Fibroblast of lung (primary cell): ENCODE measurements at regions not wholly inside any gene's neighbourhood (a gene's known extent, or its start where the extent isn't known, plus 50 kb on each side); places are given as distances from the start of the nearest gene placed in this dataset.

Experiments
- DNase-seq, 2 donors: peaks; one replicate each; pipeline versions ENCODE4 v3.0.0 to v3.0.0-alpha.2; 2010; ENCODE audit warnings: low read depth in 2 of 2
- H2AFZ ChIP-seq: 2 replicates; pipeline ENCODE4 v1.5.1; 2012; ENCODE audit warnings: low read length, control low read depth, inconsistent platforms
- H3K27ac ChIP-seq: 2 replicates; pipeline ENCODE4 v1.5.1; 2011; ENCODE audit warnings: low read length, control low read depth; ENCODE audit not compliant: insufficient read depth
- H3K27me3 ChIP-seq: 2 replicates; pipeline ENCODE4 v1.5.1; 2011; ENCODE audit warnings: mild to moderate bottlenecking, low read length; ENCODE audit not compliant: control insufficient read depth, insufficient read depth
- H3K36me3 ChIP-seq: 2 replicates; pipeline ENCODE4 v1.5.1; 2011; ENCODE audit warnings: low read length; ENCODE audit not compliant: control insufficient read depth, insufficient read depth
- H3K4me1 ChIP-seq: 2 replicates; pipeline ENCODE4 v1.5.1; 2011; ENCODE audit warnings: low read length; ENCODE audit not compliant: control insufficient read depth, insufficient read depth; ENCODE audit errors: extremely low read depth
- H3K4me2 ChIP-seq: 2 replicates; pipeline ENCODE4 v1.5.1; 2011; ENCODE audit warnings: low read length, control low read depth; ENCODE audit not compliant: insufficient read depth; ENCODE audit errors: extremely low read depth
- H3K4me3 ChIP-seq, 4 experiments: fragments of 200-600 bp in 1 of 4; sonication (generic) in 1 of 4; replicated peaks in 1 of 4; 2 replicates each; pipeline ENCODE4 v1.5.1; 2011 to 2016; ENCODE audit warnings: low read length in 4 of 4, low read depth in 3 of 4, mild to moderate bottlenecking in 3 of 4, control low read depth in 2 of 4, inconsistent platforms in 1 of 4, mixed read lengths in 1 of 4; ENCODE audit not compliant: insufficient read depth in 1 of 4; ENCODE audit errors: control extremely low read depth in 1 of 4
- H3K79me2 ChIP-seq: 2 replicates; pipeline ENCODE4 v1.5.1; 2012; ENCODE audit warnings: mild to moderate bottlenecking, low read length, inconsistent platforms; ENCODE audit not compliant: control insufficient read depth, insufficient read depth
- H3K9ac ChIP-seq: 2 replicates; pipeline ENCODE4 v1.5.1; 2011; ENCODE audit warnings: mild to moderate bottlenecking, low read length, control low read depth; ENCODE audit not compliant: insufficient read depth
- H3K9me3 ChIP-seq: 2 replicates; pipeline ENCODE4 v1.5.1; 2012; ENCODE audit warnings: low read depth, low read length; ENCODE audit not compliant: control insufficient read depth, insufficient read depth
- H4K20me1 ChIP-seq: 2 replicates; pipeline ENCODE4 v1.5.1; 2011; ENCODE audit warnings: low read length; ENCODE audit not compliant: control insufficient read depth, insufficient read depth; ENCODE audit errors: extremely low read depth
- EZH2 ChIP-seq: IDR thresholded peaks from 2 replicates; pipeline ENCODE4 v1.5.1; 2012; ENCODE audit warnings: low read length, control low read depth, mild to moderate bottlenecking; ENCODE audit errors: missing control alignments
- TF ChIP-seq, protein P1 (sequence below), 2 donors: IDR thresholded peaks in 1 of 2; conservative IDR thresholded peaks in 1 of 2; 1 replicate in 1 of 2; 2 replicates in 1 of 2; pipeline ENCODE4 v1.5.1; 2011 to 2012; ENCODE audit warnings: low read length in 2 of 2, control low read depth in 1 of 2, inconsistent platforms in 1 of 2, low read depth in 1 of 2, mild to moderate bottlenecking in 1 of 2

DNA sequence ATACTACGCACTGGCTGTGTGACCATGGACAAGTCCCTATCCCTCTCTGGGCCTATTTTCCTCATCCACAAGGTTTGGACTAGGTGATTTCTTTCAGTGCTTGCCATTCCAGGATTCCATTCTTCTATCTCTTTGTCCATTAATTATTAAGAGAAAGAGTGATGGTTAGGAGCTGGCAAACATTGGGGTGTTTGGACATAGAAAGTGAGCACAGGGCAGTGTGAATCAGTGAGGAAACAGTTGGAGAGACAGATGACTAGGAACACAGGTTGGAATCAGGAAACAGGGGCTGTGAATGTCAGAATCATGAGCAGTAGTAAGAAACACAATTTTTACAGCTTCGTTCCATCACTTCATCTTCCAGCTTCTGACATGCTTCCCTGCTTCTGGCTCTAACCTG, 211.8 kb downstream of the INSC start:
- no peak overlapping the region for H2AFZ ChIP-seq
- H3K27me3 ChIP-seq: no peaks in the 10 kb centered on the region

DNA sequence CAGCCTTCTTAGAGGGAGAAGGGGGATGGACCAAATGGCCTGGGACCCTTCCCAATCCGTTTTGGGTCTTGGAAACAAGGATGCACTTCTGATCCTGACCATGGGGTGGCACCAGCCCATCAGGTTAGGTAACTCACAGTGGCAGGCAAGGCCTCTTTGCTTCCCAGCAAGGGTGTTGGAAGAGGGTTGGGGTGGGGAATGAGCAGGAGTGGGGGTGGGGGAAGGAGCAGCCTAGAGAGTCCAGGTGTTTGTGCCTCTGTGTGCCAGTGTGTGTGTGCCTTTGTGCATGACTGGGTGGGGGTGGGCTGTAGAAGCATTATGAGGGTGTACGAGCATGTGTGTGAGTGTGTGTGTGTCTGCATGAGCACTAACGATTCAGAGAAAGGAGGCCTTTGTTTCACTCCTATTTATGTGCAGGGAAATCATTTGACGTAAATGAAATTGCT, 213.1 kb downstream of the INSC start:
- no peaks in the 10 kb centered on the region for H3K9me3 ChIP-seq
- no peaks in the 10 kb centered on the region for H3K36me3 ChIP-seq
- no peak overlapping the region for H3K4me3 ChIP-seq
- H3K4me1 ChIP-seq: no peaks in the 10 kb centered on the region
- peak; percentile 25 to 52 for DNase-seq
- H4K20me1 ChIP-seq: no peaks in the 10 kb centered on the region
- no peak overlapping the region for H3K9ac ChIP-seq
- H3K27me3 ChIP-seq: no peaks in the 10 kb centered on the region
- no peak overlapping the region for H3K4me2 ChIP-seq
- no peak for TF ChIP-seq EZH2
- TF ChIP-seq, protein P1, sequence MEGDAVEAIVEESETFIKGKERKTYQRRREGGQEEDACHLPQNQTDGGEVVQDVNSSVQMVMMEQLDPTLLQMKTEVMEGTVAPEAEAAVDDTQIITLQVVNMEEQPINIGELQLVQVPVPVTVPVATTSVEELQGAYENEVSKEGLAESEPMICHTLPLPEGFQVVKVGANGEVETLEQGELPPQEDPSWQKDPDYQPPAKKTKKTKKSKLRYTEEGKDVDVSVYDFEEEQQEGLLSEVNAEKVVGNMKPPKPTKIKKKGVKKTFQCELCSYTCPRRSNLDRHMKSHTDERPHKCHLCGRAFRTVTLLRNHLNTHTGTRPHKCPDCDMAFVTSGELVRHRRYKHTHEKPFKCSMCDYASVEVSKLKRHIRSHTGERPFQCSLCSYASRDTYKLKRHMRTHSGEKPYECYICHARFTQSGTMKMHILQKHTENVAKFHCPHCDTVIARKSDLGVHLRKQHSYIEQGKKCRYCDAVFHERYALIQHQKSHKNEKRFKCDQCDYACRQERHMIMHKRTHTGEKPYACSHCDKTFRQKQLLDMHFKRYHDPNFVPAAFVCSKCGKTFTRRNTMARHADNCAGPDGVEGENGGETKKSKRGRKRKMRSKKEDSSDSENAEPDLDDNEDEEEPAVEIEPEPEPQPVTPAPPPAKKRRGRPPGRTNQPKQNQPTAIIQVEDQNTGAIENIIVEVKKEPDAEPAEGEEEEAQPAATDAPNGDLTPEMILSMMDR (conservative IDR thresholded peaks at IDR 0.05 in 1 of 2, IDR thresholded peaks at IDR 0.05 in 1 of 2; ENCODE audit: low read depth in 1 of 2, low read length in 2 of 2): peak; percentile 59 to 73
- H3K27ac ChIP-seq: no peak overlapping the region
- no peaks in the 10 kb centered on the region for H3K79me2 ChIP-seq
- no peak overlapping the region for H2AFZ ChIP-seq

More for the DNA sequence above, 211.8 kb downstream of the INSC start:
- no peaks in the 10 kb centered on the region for H3K4me1 ChIP-seq
- no peaks in the 10 kb centered on the region for H4K20me1 ChIP-seq
- no peaks in the 10 kb centered on the region for H3K9me3 ChIP-seq
- TF ChIP-seq EZH2: no peak
- TF ChIP-seq, protein P1 (conservative IDR thresholded peaks at IDR 0.05 in 1 of 2, IDR thresholded peaks at IDR 0.05 in 1 of 2; ENCODE audit: low read depth in 1 of 2, low read length in 2 of 2): no peak
- no peaks in the 10 kb centered on the region for H3K36me3 ChIP-seq
- H3K79me2 ChIP-seq: no peaks in the 10 kb centered on the region
- H3K4me3 ChIP-seq: no peak overlapping the region
- no peak overlapping the region for H3K27ac ChIP-seq
- DNase-seq: no peak
- no peak overlapping the region for H3K4me2 ChIP-seq
- no peak overlapping the region for H3K9ac ChIP-seq

DNA sequence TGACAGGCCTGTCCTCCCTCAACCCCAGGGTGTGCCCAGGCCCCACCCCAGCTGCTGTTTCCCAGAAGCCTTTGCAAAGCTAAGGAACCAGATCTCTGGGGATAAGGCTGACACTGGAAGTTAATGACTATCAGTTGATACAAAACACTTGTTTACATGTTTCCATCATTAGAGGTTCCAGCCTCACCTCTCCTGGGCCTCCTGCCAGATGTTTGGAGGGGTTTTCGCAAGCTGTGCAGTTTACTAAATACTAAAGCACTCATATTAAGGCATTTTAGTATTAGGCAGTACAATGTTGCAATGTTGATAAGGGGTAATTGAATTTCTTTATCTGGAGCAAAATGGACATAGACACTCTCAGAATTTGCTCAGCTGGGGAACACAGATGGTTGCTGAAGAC, 218.7 kb downstream of the INSC start:
- TF ChIP-seq EZH2: no peak
- TF ChIP-seq, protein P1 (conservative IDR thresholded peaks at IDR 0.05 in 1 of 2, IDR thresholded peaks at IDR 0.05 in 1 of 2; ENCODE audit: low read depth in 1 of 2, low read length in 2 of 2): no peak
- Histone ChIP-seq H3K4me2 (no peak overlapping the region), H3K27me3 (no peaks in the 10 kb centered on the region), H2AFZ (no peak overlapping the region), H3K4me3 (no peak overlapping the region), H3K4me1 (no peaks in the 10 kb centered on the region), H3K9ac (no peak overlapping the region), H3K9me3 (no peaks in the 10 kb centered on the region), H3K27ac (no peak overlapping the region), H4K20me1 (no peaks in the 10 kb centered on the region), H3K79me2 (no peaks in the 10 kb centered on the region), H3K36me3 (no peaks in the 10 kb centered on the region)
- no peak for DNase-seq
